Effector memory CD4-positive, alpha-beta T cell (primary cell): ENCODE measurements at regions not wholly inside any gene's neighbourhood (a gene's known extent, or its start where the extent isn't known, plus 50 kb on each side); places are given as distances from the start of the nearest gene placed in this dataset.

Source experiments
- DNase-seq, 3 donors: peaks; one replicate each; pipeline ENCODE4 v3.0.0-alpha.2; 2020
- H3K27ac ChIP-seq: 2 replicates; pipeline ENCODE4 v1.7.0; 2013; ENCODE audit warnings: mild to moderate bottlenecking, low read length, moderate library complexity; ENCODE audit not compliant: insufficient read depth, poor library complexity, severe bottlenecking
- H3K27me3 ChIP-seq: replicated peaks from 2 replicates; pipeline ENCODE4 v1.7.0; 2013; ENCODE audit warnings: mild to moderate bottlenecking, low read length; ENCODE audit not compliant: insufficient read depth, control insufficient read depth, poor library complexity, severe bottlenecking
- H3K36me3 ChIP-seq: 2 replicates; pipeline ENCODE4 v1.7.0; 2013; ENCODE audit warnings: mild to moderate bottlenecking, low read length, moderate library complexity; ENCODE audit not compliant: control insufficient read depth, insufficient read depth
- H3K4me1 ChIP-seq: 2 replicates; pipeline ENCODE4 v1.7.0; 2013; ENCODE audit warnings: low read length, mild to moderate bottlenecking; ENCODE audit not compliant: control insufficient read depth, insufficient read depth, poor library complexity, severe bottlenecking
- H3K4me3 ChIP-seq: 2 replicates; pipeline ENCODE4 v1.7.0; 2013; ENCODE audit warnings: low read length, low read depth, mild to moderate bottlenecking; ENCODE audit not compliant: insufficient read depth, poor library complexity, severe bottlenecking
- H3K9me3 ChIP-seq: 2 replicates; pipeline ENCODE4 v1.7.0; 2013; ENCODE audit warnings: mild to moderate bottlenecking, low read length, moderate library complexity; ENCODE audit not compliant: control insufficient read depth

- Histone ChIP-seq H3K4me1 (no peaks in the 10 kb centered on the region), H3K27ac (no peak overlapping the region), H3K27me3 (no peaks in the 10 kb centered on the region), H3K4me3 (no peak overlapping the region), H3K9me3 (no peaks in the 10 kb centered on the region), H3K36me3 (no peaks in the 10 kb centered on the region)
- DNase-seq, result no peak
Measured at GRCh38 chr1:187892683-187893039, 1063.9 kb downstream of the PLA2G4A start.

- Histone ChIP-seq H3K4me1 (no peaks in the 10 kb centered on the region), H3K9me3 (no peaks in the 10 kb centered on the region), H3K4me3 (no peak overlapping the region), H3K27ac (no peak overlapping the region), H3K27me3 (no peaks in the 10 kb centered on the region), H3K36me3 (no peaks in the 10 kb centered on the region)
- no peak for DNase-seq
Measured at GRCh38 chr1:187893471-187893870, 1064.7 kb downstream of the PLA2G4A start.

GRCh38 chr1:187894349-187894748 is 1065.6 kb downstream of the PLA2G4A start:
- Histone ChIP-seq H3K27me3 (no peaks in the 10 kb centered on the region), H3K4me3 (no peak overlapping the region), H3K36me3 (no peaks in the 10 kb centered on the region), H3K4me1 (no peaks in the 10 kb centered on the region), H3K27ac (no peak overlapping the region), H3K9me3 (no peaks in the 10 kb centered on the region)
- no peak for DNase-seq

GRCh38 chr1:187903223-187903622 is 1074.5 kb downstream of the PLA2G4A start:
- H3K36me3 ChIP-seq, result no peaks in the 10 kb centered on the region
- H3K27me3 ChIP-seq, result no peaks in the 10 kb centered on the region
- H3K4me1 ChIP-seq, result no peaks in the 10 kb centered on the region
- H3K4me3 ChIP-seq, result no peak overlapping the region
- no peaks in the 10 kb centered on the region for H3K9me3 ChIP-seq
- DNase-seq, result no peak
- no peak overlapping the region for H3K27ac ChIP-seq

GRCh38 chr1:187909382-187909781 is 1080.6 kb downstream of the PLA2G4A start:
- no peaks in the 10 kb centered on the region for H3K4me1 ChIP-seq
- H3K36me3 ChIP-seq, result no peaks in the 10 kb centered on the region
- no peak overlapping the region for H3K4me3 ChIP-seq
- H3K9me3 ChIP-seq, result no peaks in the 10 kb centered on the region
- no peak overlapping the region for H3K27ac ChIP-seq
- DNase-seq, result no peak
- H3K27me3 ChIP-seq, result no peaks in the 10 kb centered on the region

- no peaks in the 10 kb centered on the region for H3K36me3 ChIP-seq
- no peaks in the 10 kb centered on the region for H3K9me3 ChIP-seq
- no peak overlapping the region for H3K27ac ChIP-seq
- no peak for DNase-seq
- no peak overlapping the region for H3K4me3 ChIP-seq
- H3K4me1 ChIP-seq, result no peaks in the 10 kb centered on the region
- H3K27me3 ChIP-seq, result no peaks in the 10 kb centered on the region
Measured at GRCh38 chr1:187911820-187912219, 1083.1 kb downstream of the PLA2G4A start.

GRCh38 chr1:187920976-187921375 is 1092.2 kb downstream of the PLA2G4A start:
- DNase-seq, result no peak
- no peak overlapping the region for H3K4me3 ChIP-seq
- no peak overlapping the region for H3K27ac ChIP-seq
- no peaks in the 10 kb centered on the region for H3K9me3 ChIP-seq
- H3K27me3 ChIP-seq, result no peaks in the 10 kb centered on the region
- no peaks in the 10 kb centered on the region for H3K4me1 ChIP-seq
- no peaks in the 10 kb centered on the region for H3K36me3 ChIP-seq

GRCh38 chr1:187921426-187921825 is 1092.7 kb downstream of the PLA2G4A start:
- no peak overlapping the region for H3K27ac ChIP-seq
- no peaks in the 10 kb centered on the region for H3K36me3 ChIP-seq
- H3K27me3 ChIP-seq, result no peaks in the 10 kb centered on the region

GRCh38 chr1:187922255-187922654 is 1093.5 kb downstream of the PLA2G4A start:
- Histone ChIP-seq H3K27ac (no peak overlapping the region), H3K4me1 (no peaks in the 10 kb centered on the region), H3K9me3 (no peaks in the 10 kb centered on the region), H3K4me3 (no peak overlapping the region), H3K27me3 (no peaks in the 10 kb centered on the region), H3K36me3 (no peaks in the 10 kb centered on the region)
- DNase-seq, result no peak

More at GRCh38 chr1:187921426-187921825, 1092.7 kb downstream of the PLA2G4A start:
- Histone ChIP-seq H3K4me3 (no peak overlapping the region), H3K9me3 (no peaks in the 10 kb centered on the region), H3K4me1 (no peaks in the 10 kb centered on the region)
- no peak for DNase-seq

GRCh38 chr1:187924252-187924651 is 1095.5 kb downstream of the PLA2G4A start:
- H3K36me3 ChIP-seq, result no peaks in the 10 kb centered on the region
- DNase-seq, result no peak
- H3K9me3 ChIP-seq, result no peaks in the 10 kb centered on the region
- no peak overlapping the region for H3K27ac ChIP-seq
- no peaks in the 10 kb centered on the region for H3K4me1 ChIP-seq
- no peak overlapping the region for H3K4me3 ChIP-seq
- H3K27me3 ChIP-seq, result no peaks in the 10 kb centered on the region

- no peak for DNase-seq
- Histone ChIP-seq H3K4me1 (no peaks in the 10 kb centered on the region), H3K4me3 (no peak overlapping the region), H3K27ac (no peak overlapping the region), H3K36me3 (no peaks in the 10 kb centered on the region), H3K27me3 (no peaks in the 10 kb centered on the region), H3K9me3 (no peaks in the 10 kb centered on the region)
Measured at GRCh38 chr1:187928288-187928687, 1099.5 kb downstream of the PLA2G4A start.
